ENCODE measurements at regions not wholly inside any gene's neighbourhood (a gene's known extent, or its start where the extent isn't known, plus 50 kb on each side); places are given as distances from the start of the nearest gene placed in this dataset.

DNA sequence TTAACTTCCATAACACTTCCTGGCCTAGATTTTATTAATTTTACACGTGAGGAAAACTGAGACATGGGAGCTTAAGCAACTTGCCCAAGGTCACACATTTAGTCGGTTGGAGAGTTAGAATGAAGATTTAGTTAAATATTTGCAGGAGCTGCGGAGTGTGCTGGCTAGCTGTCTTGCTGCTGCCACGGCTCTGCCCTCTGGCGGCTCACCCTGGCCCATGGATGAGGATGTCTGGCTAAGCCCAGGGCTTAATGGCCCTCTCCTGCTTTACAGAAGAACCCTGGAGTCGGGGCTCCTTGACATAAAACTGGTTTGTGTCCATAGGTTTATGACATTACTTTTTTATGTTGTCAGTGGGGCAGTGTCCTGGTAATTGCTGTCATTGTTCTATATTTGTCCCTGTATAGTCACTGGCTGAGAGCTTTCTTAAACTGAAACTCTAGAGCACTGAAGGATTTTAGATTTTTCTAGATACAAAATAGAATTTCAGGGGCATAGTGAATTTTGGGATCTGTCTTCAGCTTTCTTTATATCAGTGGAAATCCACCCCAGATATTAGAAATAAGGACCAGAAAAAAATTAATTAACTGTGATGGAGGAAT is 88.9 kb upstream of the WLS start:
- peak; percentile 64 for DNase-seq
- H3K27ac ChIP-seq (ENCODE audit: low read length) = no peak overlapping the region

DNA sequence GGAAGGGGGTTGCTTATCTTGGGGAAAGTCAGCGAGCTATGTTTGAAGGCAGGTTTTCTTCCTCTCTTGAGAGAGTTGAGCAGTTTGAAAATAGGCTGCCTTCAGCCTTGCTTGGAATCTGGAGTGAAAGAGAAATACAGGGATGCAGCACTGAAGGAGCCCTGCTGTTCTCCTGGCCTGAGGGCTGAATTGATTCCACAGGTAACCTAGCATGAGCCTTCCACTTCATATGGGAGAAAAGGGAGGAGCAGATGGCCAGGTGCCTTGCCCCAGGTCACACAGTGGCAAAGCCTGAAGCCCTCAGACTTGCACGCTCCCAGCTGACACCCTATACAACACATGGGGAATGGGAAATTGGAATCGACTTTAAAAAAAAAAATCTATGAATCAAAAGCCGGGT is 88.0 kb upstream of the WLS start:
- 49% methylated on average over 2 of the region's 4 CpGs for WGBS (ENCODE audit: insufficient coverage)
- Histone ChIP-seq H3K4me3 (ENCODE audit: low read length) (no peak overlapping the region), H3K27me3 (ENCODE audit: control insufficient read depth, insufficient read depth, low read length) (no peaks in the 10 kb centered on the region), H3K27ac (ENCODE audit: low read length) (no peak overlapping the region), H3K4me1 (ENCODE audit: control insufficient read depth, insufficient read depth, low read length) (no peaks in the 10 kb centered on the region), H3K9me3 (replicated peaks; ENCODE audit: control insufficient read depth, low read depth, low read length) (peaks cover 3% of the 10 kb centered on the region), H3K36me3 (ENCODE audit: control insufficient read depth, insufficient read depth, low read length) (no peaks in the 10 kb centered on the region)
- no peak for DNase-seq

More for the DNA sequence above, 88.9 kb upstream of the WLS start:
- Histone ChIP-seq H3K4me3 (ENCODE audit: low read length) (no peak overlapping the region), H3K36me3 (ENCODE audit: control insufficient read depth, insufficient read depth, low read length) (no peaks in the 10 kb centered on the region), H3K4me1 (ENCODE audit: control insufficient read depth, insufficient read depth, low read length) (no peaks in the 10 kb centered on the region), H3K9me3 (replicated peaks; ENCODE audit: control insufficient read depth, low read depth, low read length) (peaks cover 3% of the 10 kb centered on the region), H3K27me3 (ENCODE audit: control insufficient read depth, insufficient read depth, low read length) (no peaks in the 10 kb centered on the region)
- 19% methylated on average over 4 of the region's 6 CpGs for WGBS (ENCODE audit: insufficient coverage)

DNA sequence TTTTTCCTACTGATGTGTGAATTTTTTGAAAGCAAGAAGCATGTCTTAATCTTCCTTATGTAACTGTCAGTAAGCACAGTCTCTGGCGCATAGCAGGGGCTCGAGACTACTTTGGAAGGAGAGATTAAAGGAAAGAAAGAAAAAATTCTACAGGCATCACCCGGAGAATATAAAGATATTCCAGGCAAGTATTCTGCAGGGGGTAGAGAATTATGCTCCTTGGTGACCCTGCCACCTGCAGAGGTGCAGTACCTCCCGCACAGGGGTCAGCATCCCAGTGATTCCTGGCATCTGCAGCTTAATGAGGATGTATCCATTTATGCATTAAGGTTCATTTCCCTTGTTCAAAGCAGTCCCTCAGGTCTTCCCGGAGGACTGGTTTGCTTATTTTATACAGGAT is 87.6 kb upstream of the WLS start:
- Histone ChIP-seq H3K27me3 (ENCODE audit: control insufficient read depth, insufficient read depth, low read length) (no peaks in the 10 kb centered on the region), H3K4me1 (ENCODE audit: control insufficient read depth, insufficient read depth, low read length) (no peaks in the 10 kb centered on the region), H3K9me3 (replicated peaks; ENCODE audit: control insufficient read depth, low read depth, low read length) (peaks cover 3% of the 10 kb centered on the region), H3K4me3 (ENCODE audit: low read length) (no peak overlapping the region), H3K36me3 (ENCODE audit: control insufficient read depth, insufficient read depth, low read length) (no peaks in the 10 kb centered on the region), H3K27ac (ENCODE audit: low read length) (no peak overlapping the region)
- no peak for DNase-seq
- 25% methylated on average over 4 of the region's 5 CpGs for WGBS (ENCODE audit: insufficient coverage)

DNA sequence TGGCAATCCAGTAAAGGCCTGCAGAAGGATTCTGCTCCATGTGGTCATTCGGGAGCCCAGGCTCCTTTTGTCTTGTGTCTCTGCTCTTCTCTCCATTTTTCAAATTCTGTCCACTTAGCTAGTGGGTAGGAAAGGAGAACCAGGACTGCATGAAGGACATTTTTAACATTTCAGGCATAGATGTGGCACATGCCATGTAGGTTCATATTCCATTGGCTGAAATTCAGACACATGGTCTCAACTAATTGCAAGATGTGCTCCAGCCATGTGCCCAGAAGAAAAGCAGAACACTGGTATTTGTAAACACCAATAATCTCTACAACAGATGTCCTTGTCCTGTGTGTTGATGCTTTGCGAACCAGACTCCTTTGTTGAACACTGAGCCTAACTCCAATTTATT is 85.2 kb upstream of the WLS start:
- no CpG with 5 or more reads among the region's 2 CpGs for WGBS (ENCODE audit: insufficient coverage)
- DNase-seq = no peak
- no peak overlapping the region for H3K4me3 ChIP-seq (ENCODE audit: low read length)
- peaks cover 3% of the 10 kb centered on the region for H3K4me1 ChIP-seq (ENCODE audit: control insufficient read depth, insufficient read depth, low read length)
- no peak overlapping the region for H3K27ac ChIP-seq (ENCODE audit: low read length)
- H3K9me3 ChIP-seq (replicated peaks; ENCODE audit: control insufficient read depth, low read depth, low read length) = peaks cover 3% of the 10 kb centered on the region
- H3K27me3 ChIP-seq (ENCODE audit: control insufficient read depth, insufficient read depth, low read length) = no peaks in the 10 kb centered on the region
- no peaks in the 10 kb centered on the region for H3K36me3 ChIP-seq (ENCODE audit: control insufficient read depth, insufficient read depth, low read length)

DNA sequence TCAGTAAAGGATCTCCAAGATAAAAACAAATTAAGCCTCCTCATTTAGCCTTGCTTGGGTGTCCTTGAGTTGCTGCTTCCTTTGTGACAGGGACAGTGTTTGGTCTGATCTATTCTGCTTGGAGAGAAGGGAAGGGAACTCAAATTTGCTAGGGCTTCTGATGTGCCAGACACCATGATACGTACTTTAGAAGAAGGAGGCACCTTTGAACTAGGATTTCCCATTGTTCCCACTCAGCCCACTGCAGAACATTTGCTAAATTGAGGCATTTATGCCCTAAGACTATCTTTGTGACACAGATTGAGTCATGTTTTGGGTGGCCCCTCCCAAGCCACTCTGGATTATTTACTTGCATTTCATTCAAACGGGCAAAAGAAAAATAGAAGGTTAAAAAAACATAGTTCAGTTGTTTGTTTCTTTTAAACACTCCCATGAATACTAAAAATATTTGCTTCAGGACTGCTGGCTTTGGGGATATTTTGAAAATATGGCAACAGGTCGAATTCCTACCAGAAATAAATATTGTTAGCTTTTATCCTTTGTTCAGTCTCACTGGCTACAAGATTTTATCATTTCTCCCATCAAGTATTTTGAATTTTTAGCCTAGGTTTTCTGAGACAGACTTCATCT is 81.9 kb upstream of the WLS start:
- peaks cover 3% of the 10 kb centered on the region for H3K9me3 ChIP-seq (replicated peaks; ENCODE audit: control insufficient read depth, low read depth, low read length)
- H3K4me3 ChIP-seq (ENCODE audit: low read length) = no peak overlapping the region
- WGBS (ENCODE audit: insufficient coverage) = no CpG with 5 or more reads among the region's 3 CpGs
- no peak overlapping the region for H3K27ac ChIP-seq (ENCODE audit: low read length)
- no peaks in the 10 kb centered on the region for H3K27me3 ChIP-seq (ENCODE audit: control insufficient read depth, insufficient read depth, low read length)
- peaks cover 3% of the 10 kb centered on the region for H3K4me1 ChIP-seq (ENCODE audit: control insufficient read depth, insufficient read depth, low read length)
- no peaks in the 10 kb centered on the region for H3K36me3 ChIP-seq (ENCODE audit: control insufficient read depth, insufficient read depth, low read length)
- DNase-seq = no peak

DNA sequence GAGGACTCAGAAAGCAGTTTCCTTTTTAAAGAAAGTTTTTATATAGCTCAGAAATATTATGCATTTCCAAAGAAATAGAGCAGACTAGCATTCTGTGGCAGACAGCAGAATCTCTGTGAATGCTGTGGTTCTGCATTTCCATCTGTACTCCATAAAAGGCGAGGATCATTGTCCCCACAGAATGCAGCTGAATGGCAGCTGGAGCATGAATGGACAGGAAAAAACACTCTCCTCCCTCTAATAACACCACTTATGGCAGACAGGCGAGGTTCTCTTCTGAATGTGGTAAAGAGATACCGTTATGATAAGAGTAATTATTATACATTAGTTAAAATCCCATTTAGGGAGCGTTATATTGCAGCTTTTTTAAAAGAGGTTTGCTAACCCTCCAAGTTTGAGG is 81.4 kb upstream of the WLS start:
- H3K4me3 ChIP-seq (ENCODE audit: low read length) = no peak overlapping the region
- 17% methylated on average over 1 of the region's 4 CpGs for WGBS (ENCODE audit: insufficient coverage)
- DNase-seq = peak; percentile 67
- H3K4me1 ChIP-seq (ENCODE audit: control insufficient read depth, insufficient read depth, low read length) = peaks cover 3% of the 10 kb centered on the region
- H3K27me3 ChIP-seq (ENCODE audit: control insufficient read depth, insufficient read depth, low read length) = no peaks in the 10 kb centered on the region
- H3K9me3 ChIP-seq (replicated peaks; ENCODE audit: control insufficient read depth, low read depth, low read length) = peaks cover 3% of the 10 kb centered on the region
- peak overlapping the region; percentile 47 for H3K27ac ChIP-seq (ENCODE audit: low read length)
- H3K36me3 ChIP-seq (ENCODE audit: control insufficient read depth, insufficient read depth, low read length) = no peaks in the 10 kb centered on the region

DNA sequence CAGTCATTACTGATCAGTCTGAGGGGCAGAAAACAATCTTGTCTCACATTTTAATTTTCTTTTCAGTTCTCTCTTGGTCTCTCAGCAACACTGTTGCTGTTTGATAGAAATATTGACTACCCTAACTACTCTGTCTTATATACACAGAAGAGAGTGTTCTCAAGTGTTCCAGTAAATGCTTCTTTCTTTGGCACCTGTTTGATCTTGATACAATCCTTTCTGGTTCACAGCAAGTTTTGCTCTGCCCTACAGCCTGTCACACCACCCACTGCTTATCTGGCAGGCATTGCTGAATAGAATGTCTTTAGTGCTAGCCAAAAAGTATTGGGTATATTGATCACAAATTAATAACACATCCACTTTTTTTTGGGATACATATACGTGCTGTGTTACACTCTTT is 75.7 kb upstream of the WLS start:
- no peak overlapping the region for H3K27ac ChIP-seq (ENCODE audit: low read length)
- no peaks in the 10 kb centered on the region for H3K27me3 ChIP-seq (ENCODE audit: control insufficient read depth, insufficient read depth, low read length)
- H3K9me3 ChIP-seq (replicated peaks; ENCODE audit: control insufficient read depth, low read depth, low read length) = no peaks in the 10 kb centered on the region
- no peak overlapping the region for H3K4me3 ChIP-seq (ENCODE audit: low read length)
- WGBS (ENCODE audit: insufficient coverage) = no CpG with 5 or more reads among the region's 1 CpG
- no peaks in the 10 kb centered on the region for H3K36me3 ChIP-seq (ENCODE audit: control insufficient read depth, insufficient read depth, low read length)
- no peaks in the 10 kb centered on the region for H3K4me1 ChIP-seq (ENCODE audit: control insufficient read depth, insufficient read depth, low read length)
- no peak for DNase-seq

DNA sequence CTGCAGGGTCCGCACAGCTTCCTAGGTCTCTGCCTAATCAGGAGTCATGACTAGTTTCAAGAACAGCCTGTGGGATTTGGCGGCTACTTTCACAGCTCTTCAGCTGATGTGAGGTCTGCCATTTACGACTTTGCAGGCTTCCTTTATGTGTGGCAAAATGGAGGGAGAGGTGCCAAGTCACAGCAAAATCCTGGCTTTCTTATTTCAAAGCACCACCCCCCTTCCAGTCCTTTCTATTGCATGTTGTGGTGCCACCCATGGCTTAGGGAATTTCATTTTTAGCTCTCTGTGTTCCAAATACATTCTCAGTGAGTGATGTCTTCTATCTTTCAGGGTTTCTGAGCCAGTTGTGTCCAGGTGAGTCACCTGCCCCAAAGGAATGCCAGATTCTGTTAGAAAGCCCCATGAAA is 75.1 kb upstream of the WLS start:
- H3K27ac ChIP-seq (ENCODE audit: low read length) = no peak overlapping the region
- no peak for DNase-seq
- H3K27me3 ChIP-seq (ENCODE audit: control insufficient read depth, insufficient read depth, low read length) = no peaks in the 10 kb centered on the region
- no peaks in the 10 kb centered on the region for H3K36me3 ChIP-seq (ENCODE audit: control insufficient read depth, insufficient read depth, low read length)
- no peak overlapping the region for H3K4me3 ChIP-seq (ENCODE audit: low read length)
- WGBS (ENCODE audit: insufficient coverage) = 86% methylated on average over 1 of the region's 3 CpGs
- no peaks in the 10 kb centered on the region for H3K9me3 ChIP-seq (replicated peaks; ENCODE audit: control insufficient read depth, low read depth, low read length)
- no peaks in the 10 kb centered on the region for H3K4me1 ChIP-seq (ENCODE audit: control insufficient read depth, insufficient read depth, low read length)

DNA sequence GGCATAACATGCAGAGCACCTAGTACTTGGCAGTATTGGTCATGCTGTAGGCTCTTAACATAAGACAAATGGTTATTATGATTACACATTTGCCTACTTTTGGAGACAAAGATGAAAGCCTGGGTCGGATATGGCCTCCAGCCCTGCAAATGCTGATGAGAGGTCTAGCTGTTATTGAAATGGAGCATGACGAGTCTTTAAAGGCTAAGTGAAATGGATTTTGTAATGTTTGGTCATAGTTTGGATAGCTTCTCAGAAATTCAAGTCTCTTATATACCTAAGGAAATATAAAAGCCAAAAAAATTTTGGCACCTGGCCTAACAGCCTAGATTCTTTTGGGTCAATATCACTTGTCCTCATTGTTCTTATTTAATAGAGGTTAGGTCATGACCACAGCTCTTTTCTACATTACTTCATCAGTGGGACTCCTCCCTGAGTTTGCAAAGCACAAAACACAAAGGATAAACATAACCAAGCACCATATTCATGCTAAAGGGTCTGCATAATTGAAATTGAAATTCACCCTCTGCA is 69.2 kb upstream of the WLS start:
- peak; percentile 45 for DNase-seq
- H3K36me3 ChIP-seq (ENCODE audit: control insufficient read depth, insufficient read depth, low read length) = no peaks in the 10 kb centered on the region
- H3K4me3 ChIP-seq (ENCODE audit: low read length) = no peak overlapping the region
- no peaks in the 10 kb centered on the region for H3K4me1 ChIP-seq (ENCODE audit: control insufficient read depth, insufficient read depth, low read length)
- no CpG with 5 or more reads among the region's 2 CpGs for WGBS (ENCODE audit: insufficient coverage)
- no peak overlapping the region for H3K27ac ChIP-seq (ENCODE audit: low read length)
- H3K9me3 ChIP-seq (replicated peaks; ENCODE audit: control insufficient read depth, low read depth, low read length) = no peaks in the 10 kb centered on the region
- no peaks in the 10 kb centered on the region for H3K27me3 ChIP-seq (ENCODE audit: control insufficient read depth, insufficient read depth, low read length)

DNA sequence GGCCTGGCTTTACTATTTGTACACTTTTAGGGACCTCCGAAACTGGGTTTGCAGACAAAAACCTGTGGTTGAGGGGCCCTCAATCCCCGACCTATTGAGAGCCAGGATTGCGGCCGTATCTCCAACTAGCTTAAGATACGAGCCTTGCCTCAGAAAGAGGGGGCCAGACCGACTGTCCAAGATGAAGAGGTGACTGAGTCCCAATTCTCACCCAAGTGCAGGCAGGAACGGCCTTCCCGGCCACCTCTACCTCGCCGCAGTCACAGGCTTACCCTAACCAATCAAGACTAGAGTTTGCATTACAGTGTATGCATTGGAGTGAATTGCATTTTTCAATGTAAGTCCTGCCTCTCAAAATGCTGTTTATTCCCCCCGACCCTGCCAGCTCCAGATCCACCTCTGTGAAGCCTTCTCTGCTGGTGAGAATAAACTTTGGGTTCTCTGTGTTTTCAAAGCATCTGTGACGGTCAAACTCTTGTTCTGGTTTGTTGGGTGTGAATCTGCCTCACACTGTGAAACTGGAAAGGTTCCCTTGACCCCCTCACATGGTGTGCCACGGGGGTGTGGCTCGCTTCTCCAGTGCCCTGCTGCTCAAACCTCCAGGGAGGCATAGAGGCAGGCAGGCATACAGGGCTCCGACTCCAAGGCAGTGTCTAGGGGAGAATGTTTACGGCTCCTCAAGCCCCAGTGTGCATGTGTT is 62.2 kb upstream of the WLS start:
- Histone ChIP-seq H3K27me3 (ENCODE audit: control insufficient read depth, insufficient read depth, low read length) (no peaks in the 10 kb centered on the region), H3K36me3 (ENCODE audit: control insufficient read depth, insufficient read depth, low read length) (no peaks in the 10 kb centered on the region), H3K27ac (ENCODE audit: low read length) (no peak overlapping the region), H3K9me3 (replicated peaks; ENCODE audit: control insufficient read depth, low read depth, low read length) (no peaks in the 10 kb centered on the region), H3K4me1 (ENCODE audit: control insufficient read depth, insufficient read depth, low read length) (peaks cover 24% of the 10 kb centered on the region), H3K4me3 (ENCODE audit: low read length) (no peak overlapping the region)
- 48% methylated on average over 5 of the region's 16 CpGs for WGBS (ENCODE audit: insufficient coverage)
- peak; percentile 4 for DNase-seq
